AG08395 (cell line): ENCODE measurements at regions not wholly inside any gene's neighbourhood (a gene's known extent, or its start where the extent isn't known, plus 50 kb on each side); places are given as distances from the start of the nearest gene placed in this dataset.
"Not testable (repeated sequence)": the region's sequence is repeated elsewhere in the genome, so short reads cannot be mapped to it uniquely, and the experiment has no call there.

Experiments used
- DNase-seq: peaks from one replicate; pipeline ENCODE4 v3.0.0; 2012; ENCODE audit warnings: mixed read lengths, low spot score

- no peak for DNase-seq
These were observed 315.9 kb downstream of the BCHE start for GRCh38 chr3:165521131-165521871.

- DNase-seq = no peak
These were observed 317.5 kb downstream of the BCHE start for GRCh38 chr3:165519687-165520086.

GRCh38 chr3:165518346-165518745 is 318.9 kb downstream of the BCHE start:
- no peak for DNase-seq

- no peak for DNase-seq
These were observed 317.8 kb upstream of the SLITRK3 start for GRCh38 chr3:165513715-165514701.

GRCh38 chr3:165507576-165507975 is 311.4 kb upstream of the SLITRK3 start:
- DNase-seq = no peak

GRCh38 chr3:165507060-165507459 is 310.9 kb upstream of the SLITRK3 start:
- DNase-seq = no peak

- DNase-seq = no peak
These were observed 309.5 kb upstream of the SLITRK3 start for GRCh38 chr3:165505657-165506056.

GRCh38 chr3:165504554-165504953 is 308.4 kb upstream of the SLITRK3 start:
- peak; percentile 1 for DNase-seq

GRCh38 chr3:165503825-165504224 is 307.6 kb upstream of the SLITRK3 start:
- no peak for DNase-seq

- no peak for DNase-seq
These were observed 307.2 kb upstream of the SLITRK3 start for GRCh38 chr3:165503346-165503745.

- no peak for DNase-seq
These were observed 306.5 kb upstream of the SLITRK3 start for GRCh38 chr3:165502707-165503106.

- DNase-seq = not testable (repeated sequence)
These were observed 302.6 kb upstream of the SLITRK3 start for GRCh38 chr3:165498742-165499141.

GRCh38 chr3:165491487-165491886 is 295.3 kb upstream of the SLITRK3 start:
- DNase-seq = no peak

GRCh38 chr3:165476399-165477060 is 280.3 kb upstream of the SLITRK3 start:
- DNase-seq = no peak

- DNase-seq = no peak
These were observed 270.7 kb upstream of the SLITRK3 start for GRCh38 chr3:165466856-165467255.

- no peak for DNase-seq
These were observed 268.6 kb upstream of the SLITRK3 start for GRCh38 chr3:165464736-165465135.

GRCh38 chr3:165463531-165463930 is 267.3 kb upstream of the SLITRK3 start:
- peak; percentile 1 for DNase-seq

- no peak for DNase-seq
These were observed 266.6 kb upstream of the SLITRK3 start for GRCh38 chr3:165462636-165463334.

- DNase-seq = no peak
These were observed 264.0 kb upstream of the SLITRK3 start for GRCh38 chr3:165459924-165460835.

GRCh38 chr3:165459111-165459510 is 262.9 kb upstream of the SLITRK3 start:
- DNase-seq = no peak

- DNase-seq = no peak
These were observed 260.9 kb upstream of the SLITRK3 start for GRCh38 chr3:165457096-165457495.
